HEK293 (cell line): ENCODE measurements at regions not wholly inside any gene's neighbourhood (a gene's known extent, or its start where the extent isn't known, plus 50 kb on each side); places are given as distances from the start of the nearest gene placed in this dataset.

Experiments
- CTCF ChIA-PET: fragments of 350-600 bp; formaldehyde crosslinking; extraction: SDS; loops from one replicate; lab custom pipeline; 2021; ENCODE audit warnings: antibody characterized with exemption; lab: Yijun Ruan, JAX
- POLR2A ChIA-PET: fragments of 300-600 bp; formaldehyde crosslinking; extraction: SDS; loops from one replicate; lab custom pipeline; 2020; ENCODE audit warnings: antibody characterized with exemption, inconsistent platforms; lab: Yijun Ruan, JAX
- H3K27ac ChIP-seq: fragments of 200-500 bp; sonication (Bioruptor generic); 2 replicates; pipeline ENCODE4 v1.5.1; 2014; ENCODE audit warnings: low read depth, low read length, control low read depth, inconsistent platforms; ENCODE audit errors: extremely low read depth
- H3K36me3 ChIP-seq, 2 experiments: fragments of 200-500 bp in 1 of 2; sonication (Bioruptor generic) in 1 of 2; 1 replicate in 1 of 2; 2 replicates in 1 of 2; pipeline ENCODE4 v1.5.1; 2014 to 2017; ENCODE audit warnings: inconsistent platforms in 2 of 2, low read length in 2 of 2; ENCODE audit not compliant: control insufficient read depth in 2 of 2, insufficient read depth in 1 of 2
- H3K4me1 ChIP-seq: fragments of 200-500 bp; sonication (Bioruptor generic); 2 replicates; pipeline ENCODE4 v1.5.1; 2014; ENCODE audit warnings: mild to moderate bottlenecking, low read length, inconsistent platforms; ENCODE audit not compliant: control insufficient read depth, insufficient read depth
- H3K4me3 ChIP-seq: 2 replicates; pipeline ENCODE4 v1.5.1; 2011; ENCODE audit warnings: low read depth, mild to moderate bottlenecking, control low read depth, low read length, moderate library complexity
- H3K9me3 ChIP-seq: fragments of 200-500 bp; sonication (Bioruptor generic); 2 replicates; pipeline ENCODE4 v1.5.1; 2014; ENCODE audit warnings: low read depth, low read length, inconsistent platforms; ENCODE audit not compliant: control insufficient read depth, insufficient read depth
- REPIN1 ChIP-seq: fragments of 450-650 bp; formaldehyde crosslinking; IDR thresholded peaks from 2 replicates; pipeline ENCODE4 v1.5.1; 2017; ENCODE audit warnings: missing biosample characterization, missing genetic modification characterization, low read depth
- TCF7L2 ChIP-seq: IDR thresholded peaks from 2 replicates; pipeline ENCODE4 v1.6.1; 2011; ENCODE audit warnings: low read depth, mild to moderate bottlenecking, inconsistent platforms, low read length, moderate library complexity, borderline replicate concordance
- TRIM28 ChIP-seq: IDR thresholded peaks from 2 replicates; pipeline ENCODE4 v1.6.1; 2011; ENCODE audit warnings: low read length, control low read depth, borderline replicate concordance
- ZBTB20 ChIP-seq: fragments of 450-650 bp; formaldehyde crosslinking; IDR thresholded peaks from 2 replicates; pipeline ENCODE4 v1.5.1; 2016; ENCODE audit warnings: missing biosample characterization, missing genetic modification characterization
- ZBTB48 ChIP-seq: fragments of 450-650 bp; formaldehyde crosslinking; IDR thresholded peaks from 2 replicates; pipeline ENCODE4 v1.5.1; 2016; ENCODE audit warnings: missing biosample characterization, missing genetic modification characterization
- ZBTB8A ChIP-seq: fragments of 450-650 bp; formaldehyde crosslinking; IDR thresholded peaks from 2 replicates; pipeline ENCODE4 v1.5.1; 2016; ENCODE audit warnings: missing biosample characterization, missing genetic modification characterization
- ZNF10 ChIP-seq: fragments of 450-650 bp; formaldehyde crosslinking; IDR thresholded peaks from 2 replicates; pipeline ENCODE4 v1.5.1; 2017; ENCODE audit warnings: missing biosample characterization, missing genetic modification characterization
- ZNF114 ChIP-seq: fragments of 450-650 bp; formaldehyde crosslinking; IDR thresholded peaks from 2 replicates; pipeline ENCODE4 v1.5.0; 2017; ENCODE audit warnings: missing biosample characterization, missing genetic modification characterization
- ZNF169 ChIP-seq: fragments of 450-650 bp; formaldehyde crosslinking; IDR thresholded peaks from 2 replicates; pipeline ENCODE4 v1.5.1; 2016; ENCODE audit warnings: missing biosample characterization, missing genetic modification characterization
- ZNF175 ChIP-seq: fragments of 450-650 bp; formaldehyde crosslinking; IDR thresholded peaks from 2 replicates; pipeline ENCODE4 v1.5.1; 2016; ENCODE audit warnings: missing biosample characterization, missing genetic modification characterization
- ZNF19 ChIP-seq: fragments of 450-650 bp; formaldehyde crosslinking; IDR thresholded peaks from 2 replicates; pipeline ENCODE4; 2016; ENCODE audit warnings: missing biosample characterization, missing genetic modification characterization, low read depth
- ZNF223 ChIP-seq: fragments of 450-650 bp; formaldehyde crosslinking; IDR thresholded peaks from 2 replicates; pipeline ENCODE4 v1.5.1; 2016; ENCODE audit warnings: missing biosample characterization, missing genetic modification characterization
- ZNF311 ChIP-seq: fragments of 450-650 bp; formaldehyde crosslinking; IDR thresholded peaks from 2 replicates; pipeline ENCODE4 v1.5.1; 2017; ENCODE audit warnings: missing biosample characterization, missing genetic modification characterization, borderline replicate concordance
- ZNF335 ChIP-seq: fragments of 450-650 bp; formaldehyde crosslinking; conservative IDR thresholded peaks from 2 replicates; pipeline ENCODE4 v1.5.1; 2016; ENCODE audit warnings: missing biosample characterization, missing genetic modification characterization
- ZNF423 ChIP-seq: fragments of 450-650 bp; formaldehyde crosslinking; IDR thresholded peaks from 2 replicates; pipeline ENCODE4 v1.5.1; 2016; ENCODE audit warnings: missing biosample characterization, missing genetic modification characterization
- ZNF501 ChIP-seq: fragments of 450-650 bp; formaldehyde crosslinking; IDR thresholded peaks from 2 replicates; pipeline ENCODE4 v1.5.1; 2016; ENCODE audit warnings: missing biosample characterization, missing genetic modification characterization
- ZNF529 ChIP-seq: fragments of 450-650 bp; formaldehyde crosslinking; IDR thresholded peaks from 2 replicates; pipeline ENCODE4 v1.5.1; 2017; ENCODE audit warnings: missing genetic modification characterization, missing biosample characterization; ENCODE audit not compliant: insufficient replicate concordance
- ZNF548 ChIP-seq: fragments of 450-650 bp; formaldehyde crosslinking; IDR thresholded peaks from 2 replicates; pipeline ENCODE4 v1.5.1; 2016; ENCODE audit warnings: missing biosample characterization, missing genetic modification characterization
- ZNF561 ChIP-seq: fragments of 450-650 bp; IDR thresholded peaks from 2 replicates; pipeline ENCODE4 v1.5.1; 2018; ENCODE audit warnings: missing biosample characterization, missing genetic modification characterization, borderline replicate concordance
- ZNF585B ChIP-seq: fragments of 450-650 bp; formaldehyde crosslinking; IDR thresholded peaks from 2 replicates; pipeline ENCODE4 v1.5.1; 2016; ENCODE audit warnings: missing biosample characterization, missing genetic modification characterization
- ZNF621 ChIP-seq: fragments of 450-650 bp; formaldehyde crosslinking; IDR thresholded peaks from 2 replicates; pipeline ENCODE4 v1.5.1; 2017; ENCODE audit warnings: missing biosample characterization, missing genetic modification characterization
- ZNF623 ChIP-seq: fragments of 450-650 bp; formaldehyde crosslinking; IDR thresholded peaks from 2 replicates; pipeline ENCODE4 v1.5.1; 2016; ENCODE audit warnings: missing biosample characterization, missing genetic modification characterization
- ZNF629 ChIP-seq: fragments of 450-650 bp; formaldehyde crosslinking; IDR thresholded peaks from 2 replicates; pipeline ENCODE4 v1.5.1; 2017; ENCODE audit warnings: missing biosample characterization, missing genetic modification characterization
- TF ChIP-seq, protein P1 (sequence below): fragments of 450-650 bp; formaldehyde crosslinking; IDR thresholded peaks from 2 replicates; pipeline ENCODE4 v1.5.1; 2016; ENCODE audit warnings: missing biosample characterization, missing genetic modification characterization
- TF ChIP-seq, protein P2 (sequence below): fragments of 450-650 bp; formaldehyde crosslinking; IDR thresholded peaks from 2 replicates; pipeline ENCODE4; 2016; ENCODE audit warnings: missing biosample characterization, missing genetic modification characterization
- TF ChIP-seq, protein P3 (sequence below): fragments of 450-650 bp; formaldehyde crosslinking; IDR thresholded peaks from 2 replicates; pipeline ENCODE4 v1.5.1; 2016; ENCODE audit warnings: missing biosample characterization, missing genetic modification characterization
- TF ChIP-seq, protein P4 (sequence below): fragments of 450-650 bp; formaldehyde crosslinking; IDR thresholded peaks from 2 replicates; pipeline ENCODE4 v1.5.1; 2016; ENCODE audit warnings: missing biosample characterization, missing genetic modification characterization

DNA sequence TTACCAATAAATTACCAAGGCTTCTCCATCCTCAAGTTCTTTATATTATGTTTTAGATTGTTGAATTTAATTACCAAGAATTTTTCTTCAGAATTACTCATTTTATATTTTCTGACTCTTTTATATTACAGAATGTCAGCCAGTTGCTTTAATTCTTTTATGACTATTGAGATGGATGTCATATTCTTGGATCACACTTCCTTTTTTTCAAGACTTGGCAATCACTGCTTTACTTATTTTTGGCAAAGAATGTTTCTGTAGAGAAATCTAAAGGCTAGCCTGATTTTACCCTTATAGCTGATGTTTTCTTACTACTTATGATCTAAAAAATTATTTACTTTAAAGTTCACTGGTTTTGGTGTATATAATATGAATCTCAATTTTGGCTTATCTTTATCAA lies 721.1 kb upstream of the TMPRSS15 start (continued):
- TF ChIP-seq, protein P1, sequence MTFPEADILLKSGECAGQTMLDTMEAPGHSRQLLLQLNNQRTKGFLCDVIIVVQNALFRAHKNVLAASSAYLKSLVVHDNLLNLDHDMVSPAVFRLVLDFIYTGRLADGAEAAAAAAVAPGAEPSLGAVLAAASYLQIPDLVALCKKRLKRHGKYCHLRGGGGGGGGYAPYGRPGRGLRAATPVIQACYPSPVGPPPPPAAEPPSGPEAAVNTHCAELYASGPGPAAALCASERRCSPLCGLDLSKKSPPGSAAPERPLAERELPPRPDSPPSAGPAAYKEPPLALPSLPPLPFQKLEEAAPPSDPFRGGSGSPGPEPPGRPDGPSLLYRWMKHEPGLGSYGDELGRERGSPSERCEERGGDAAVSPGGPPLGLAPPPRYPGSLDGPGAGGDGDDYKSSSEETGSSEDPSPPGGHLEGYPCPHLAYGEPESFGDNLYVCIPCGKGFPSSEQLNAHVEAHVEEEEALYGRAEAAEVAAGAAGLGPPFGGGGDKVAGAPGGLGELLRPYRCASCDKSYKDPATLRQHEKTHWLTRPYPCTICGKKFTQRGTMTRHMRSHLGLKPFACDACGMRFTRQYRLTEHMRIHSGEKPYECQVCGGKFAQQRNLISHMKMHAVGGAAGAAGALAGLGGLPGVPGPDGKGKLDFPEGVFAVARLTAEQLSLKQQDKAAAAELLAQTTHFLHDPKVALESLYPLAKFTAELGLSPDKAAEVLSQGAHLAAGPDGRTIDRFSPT (tag by site-specific recombination): no peak
- no peak for TF ChIP-seq ZNF335
- TF ChIP-seq ZNF19 (tag by site-specific recombination): no peak
- TF ChIP-seq, protein P2, sequence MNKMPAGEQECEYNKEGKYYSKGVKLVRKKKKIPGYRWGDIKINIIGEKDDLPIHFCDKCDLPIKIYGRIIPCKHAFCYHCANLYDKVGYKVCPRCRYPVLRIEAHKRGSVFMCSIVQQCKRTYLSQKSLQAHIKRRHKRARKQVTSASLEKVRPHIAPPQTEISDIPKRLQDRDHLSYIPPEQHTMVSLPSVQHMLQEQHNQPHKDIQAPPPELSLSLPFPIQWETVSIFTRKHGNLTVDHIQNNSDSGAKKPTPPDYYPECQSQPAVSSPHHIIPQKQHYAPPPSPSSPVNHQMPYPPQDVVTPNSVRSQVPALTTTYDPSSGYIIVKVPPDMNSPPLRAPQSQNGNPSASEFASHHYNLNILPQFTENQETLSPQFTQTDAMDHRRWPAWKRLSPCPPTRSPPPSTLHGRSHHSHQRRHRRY (tag by site-specific recombination): no peak
- no peak for TF ChIP-seq ZNF169 (tag by site-specific recombination)
- TF ChIP-seq, protein P3, sequence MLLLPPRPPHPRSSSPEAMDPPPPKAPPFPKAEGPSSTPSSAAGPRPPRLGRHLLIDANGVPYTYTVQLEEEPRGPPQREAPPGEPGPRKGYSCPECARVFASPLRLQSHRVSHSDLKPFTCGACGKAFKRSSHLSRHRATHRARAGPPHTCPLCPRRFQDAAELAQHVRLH (tag by site-specific recombination): no peak

DNA sequence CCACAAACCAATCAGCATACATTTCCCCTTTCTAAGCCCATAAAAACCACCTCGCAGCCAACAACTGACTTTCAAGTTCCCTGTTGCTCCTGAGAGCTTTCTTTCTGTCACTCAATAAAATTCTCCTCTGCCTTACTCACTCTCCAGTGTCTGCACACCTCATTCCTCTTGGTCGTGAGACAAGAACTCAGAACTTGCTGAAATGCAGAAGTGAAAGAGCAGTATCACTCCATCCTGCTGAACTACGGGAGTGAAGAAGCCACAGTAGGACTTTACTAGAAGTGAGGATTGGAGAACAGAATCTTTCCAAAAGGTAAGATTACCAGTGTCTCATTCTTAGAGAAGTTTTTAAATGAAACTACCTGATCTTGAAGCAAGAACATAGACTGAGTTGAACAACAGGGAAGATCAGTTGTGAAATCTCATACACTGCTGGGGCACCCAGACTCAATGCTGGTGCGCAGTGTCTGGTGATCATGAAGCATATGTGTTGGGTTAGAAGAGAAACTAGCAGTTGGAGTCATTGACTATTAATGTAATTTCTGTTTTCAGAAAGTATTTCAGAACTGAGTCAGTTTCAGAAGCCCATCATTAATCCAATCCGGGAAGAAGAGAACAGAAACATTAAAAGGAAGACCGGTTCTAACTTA lies 726.9 kb upstream of the TMPRSS15 start:
- POLR2A ChIA-PET: no interaction called here

DNA sequence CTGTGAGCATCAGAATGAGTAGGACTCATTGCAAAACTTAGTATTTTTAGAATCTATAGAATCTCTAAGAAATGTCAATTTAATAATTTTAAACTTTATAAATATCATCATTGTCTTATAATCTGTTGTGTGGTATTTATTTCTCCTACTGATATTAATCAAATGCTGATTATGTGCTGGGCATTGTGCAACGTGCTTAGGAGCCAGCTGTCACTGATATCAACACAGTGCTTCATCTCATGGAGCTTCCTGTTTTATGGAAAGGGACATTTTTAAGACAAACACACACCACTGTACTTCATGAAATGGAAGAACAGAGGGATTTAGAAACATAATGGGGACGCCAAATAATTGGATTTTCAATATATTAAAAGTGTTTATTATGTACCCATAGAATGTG lies 737.9 kb upstream of the TMPRSS15 start:
- ChIA-PET POLR2A (no interaction called here), CTCF (no interaction called here)
- H3K27ac ChIP-seq: no peak overlapping the region
- no peaks in the 10 kb centered on the region for H3K4me1 ChIP-seq
- no peaks in the 10 kb centered on the region; the same call in 1 of the 2 replicates for H3K9me3 ChIP-seq
- no peaks in the 10 kb centered on the region for H3K36me3 ChIP-seq
- no peak overlapping the region for H3K4me3 ChIP-seq
- TF ChIP-seq ZNF175 (tag by site-specific recombination): no peak
- TF ChIP-seq, protein P4, sequence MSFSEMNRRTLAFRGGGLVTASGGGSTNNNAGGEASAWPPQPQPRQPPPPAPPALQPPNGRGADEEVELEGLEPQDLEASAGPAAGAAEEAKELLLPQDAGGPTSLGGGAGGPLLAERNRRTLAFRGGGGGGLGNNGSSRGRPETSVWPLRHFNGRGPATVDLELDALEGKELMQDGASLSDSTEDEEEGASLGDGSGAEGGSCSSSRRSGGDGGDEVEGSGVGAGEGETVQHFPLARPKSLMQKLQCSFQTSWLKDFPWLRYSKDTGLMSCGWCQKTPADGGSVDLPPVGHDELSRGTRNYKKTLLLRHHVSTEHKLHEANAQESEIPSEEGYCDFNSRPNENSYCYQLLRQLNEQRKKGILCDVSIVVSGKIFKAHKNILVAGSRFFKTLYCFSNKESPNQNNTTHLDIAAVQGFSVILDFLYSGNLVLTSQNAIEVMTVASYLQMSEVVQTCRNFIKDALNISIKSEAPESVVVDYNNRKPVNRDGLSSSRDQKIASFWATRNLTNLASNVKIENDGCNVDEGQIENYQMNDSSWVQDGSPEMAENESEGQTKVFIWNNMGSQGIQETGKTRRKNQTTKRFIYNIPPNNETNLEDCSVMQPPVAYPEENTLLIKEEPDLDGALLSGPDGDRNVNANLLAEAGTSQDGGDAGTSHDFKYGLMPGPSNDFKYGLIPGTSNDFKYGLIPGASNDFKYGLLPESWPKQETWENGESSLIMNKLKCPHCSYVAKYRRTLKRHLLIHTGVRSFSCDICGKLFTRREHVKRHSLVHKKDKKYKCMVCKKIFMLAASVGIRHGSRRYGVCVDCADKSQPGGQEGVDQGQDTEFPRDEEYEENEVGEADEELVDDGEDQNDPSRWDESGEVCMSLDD (tag by site-specific recombination): no peak
- no peak for TF ChIP-seq ZNF114 (tag by site-specific recombination)
- no peak for TF ChIP-seq ZNF561 (tag by site-specific recombination)
- TF ChIP-seq, protein P2 (tag by site-specific recombination): no peak
- no peak for TF ChIP-seq TCF7L2
- TF ChIP-seq TRIM28: no peak
- TF ChIP-seq ZNF501 (tag by site-specific recombination): no peak
- no peak for TF ChIP-seq ZNF629 (tag by site-specific recombination)
- no peak for TF ChIP-seq ZNF621
- TF ChIP-seq ZNF10: no peak
- TF ChIP-seq REPIN1 (tag by site-specific recombination): no peak
- TF ChIP-seq ZBTB48 (tag by site-specific recombination): no peak
- TF ChIP-seq ZBTB8A (tag by site-specific recombination): no peak

More for the DNA sequence above, 726.9 kb upstream of the TMPRSS15 start:
- TF ChIP-seq ZNF423 (tag by site-specific recombination): no peak
- TF ChIP-seq, protein P2 (tag by site-specific recombination): no peak
- TF ChIP-seq ZNF548 (tag by site-specific recombination): no peak
- no peak for TF ChIP-seq ZBTB20 (tag by site-specific recombination)
- TF ChIP-seq ZNF585B (tag by site-specific recombination): no peak
- no peak for TF ChIP-seq ZNF623 (tag by site-specific recombination)
- no peak for TF ChIP-seq ZNF223 (tag by site-specific recombination)
- TF ChIP-seq ZNF529 (tag by site-specific recombination): no peak
- TF ChIP-seq ZNF311 (tag by site-specific recombination): no peak
- no peak for TF ChIP-seq ZNF561 (tag by site-specific recombination)
- no peaks in the 10 kb centered on the region; the same call in 1 of the 2 replicates for H3K9me3 ChIP-seq
- no peak overlapping the region for H3K27ac ChIP-seq
- CTCF ChIA-PET: no interaction called here
- H3K36me3 ChIP-seq: no peaks in the 10 kb centered on the region
- no peaks in the 10 kb centered on the region for H3K4me1 ChIP-seq
- H3K4me3 ChIP-seq: no peak overlapping the region
